NCI-H2107 treated with DMSO at 0.1 percent for 48 hours (cell line): ENCODE measurements at regions not wholly inside any gene's neighbourhood (a gene's known extent, or its start where the extent isn't known, plus 50 kb on each side); places are given as distances from the start of the nearest gene placed in this dataset.
"Not testable (repeated sequence)": the region's sequence is repeated elsewhere in the genome, so short reads cannot be mapped to it uniquely, and the experiment has no call there.

Experiments
- DNase-seq: peaks from one replicate; lab custom pipeline; 2025; ENCODE audit not compliant: unreplicated experiment; lab: John Stamatoyannopoulos, UW

- DNase-seq: no peak
Measured at GRCh38 chr16:52740333-52740732, 193.4 kb upstream of the TOX3 start.

- not testable (repeated sequence) for DNase-seq
Measured at GRCh38 chr16:52738992-52739391, 192.0 kb upstream of the TOX3 start.

- no peak for DNase-seq
Measured at GRCh38 chr16:52731219-52731875, 184.4 kb upstream of the TOX3 start.

GRCh38 chr16:52729731-52730130 is 182.8 kb upstream of the TOX3 start:
- no peak for DNase-seq

- DNase-seq: no peak
Measured at GRCh38 chr16:52727849-52728248, 180.9 kb upstream of the TOX3 start.

GRCh38 chr16:52727441-52727840 is 180.5 kb upstream of the TOX3 start:
- no peak for DNase-seq

GRCh38 chr16:52725461-52725860 is 178.5 kb upstream of the TOX3 start:
- DNase-seq: no peak

- DNase-seq: no peak
Measured at GRCh38 chr16:52725043-52725442, 178.1 kb upstream of the TOX3 start.

- DNase-seq: peak; percentile 3
Measured at GRCh38 chr16:52721331-52721730, 174.4 kb upstream of the TOX3 start.

- DNase-seq: no peak
Measured at GRCh38 chr16:52718046-52718445, 171.1 kb upstream of the TOX3 start.

GRCh38 chr16:52713740-52714139 is 166.8 kb upstream of the TOX3 start:
- DNase-seq: no peak

GRCh38 chr16:52709306-52709705 is 162.4 kb upstream of the TOX3 start:
- DNase-seq: no peak

GRCh38 chr16:52708476-52708875 is 161.5 kb upstream of the TOX3 start:
- DNase-seq: no peak

- DNase-seq: no peak
Measured at GRCh38 chr16:52707676-52708337, 160.9 kb upstream of the TOX3 start.

GRCh38 chr16:52705122-52705521 is 158.2 kb upstream of the TOX3 start:
- DNase-seq: no peak

- DNase-seq: no peak
Measured at GRCh38 chr16:52697971-52698370, 151.0 kb upstream of the TOX3 start.

GRCh38 chr16:52696126-52696525 is 149.2 kb upstream of the TOX3 start:
- DNase-seq: no peak

- no peak for DNase-seq
Measured at GRCh38 chr16:52690468-52690867, 143.5 kb upstream of the TOX3 start.

- DNase-seq: no peak
Measured at GRCh38 chr16:52680993-52681392, 134.1 kb upstream of the TOX3 start.

- no peak for DNase-seq
Measured at GRCh38 chr16:52677501-52677900, 130.6 kb upstream of the TOX3 start.

GRCh38 chr16:52676959-52677358 is 130.0 kb upstream of the TOX3 start:
- DNase-seq: no peak

GRCh38 chr16:52671590-52671989 is 124.6 kb upstream of the TOX3 start:
- no peak for DNase-seq

GRCh38 chr16:52657924-52658323 is 111.0 kb upstream of the TOX3 start:
- DNase-seq: no peak
